ENCODE measurements at regions not wholly inside any gene's neighbourhood (a gene's known extent, or its start where the extent isn't known, plus 50 kb on each side); places are given as distances from the start of the nearest gene placed in this dataset.

DNA sequence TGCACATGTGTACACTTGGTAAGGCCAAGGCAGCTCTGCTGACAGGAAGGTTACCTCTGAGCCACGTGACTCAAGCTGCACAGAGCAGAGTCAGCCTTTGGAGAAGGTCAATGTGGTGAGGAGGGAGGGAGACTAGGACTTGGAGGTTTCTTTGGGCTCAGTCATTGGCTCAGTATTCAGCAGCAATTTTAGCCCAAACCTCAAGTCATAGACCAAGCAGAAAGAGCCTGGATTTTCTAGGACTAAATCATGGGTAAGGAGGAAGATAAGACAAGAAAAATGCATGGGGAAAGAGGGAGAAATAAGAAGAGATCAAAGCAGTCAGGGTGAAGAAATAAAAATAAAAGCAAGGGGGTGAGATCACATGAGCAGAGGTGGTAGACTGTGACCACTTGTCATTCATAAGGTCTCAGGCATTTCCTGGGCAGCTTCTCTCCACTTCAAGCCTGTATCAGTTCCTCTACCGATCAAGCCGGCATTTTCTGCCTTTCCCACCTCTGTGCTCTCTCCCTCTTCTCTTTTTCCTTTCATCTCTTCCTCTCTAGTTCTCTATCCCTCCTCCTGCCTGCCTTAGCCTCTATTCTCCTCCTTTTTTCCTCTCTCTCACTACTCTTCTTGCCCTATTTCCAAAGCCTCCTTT lies 51.7 kb upstream of the DUSP10 start:
- TF ChIP-seq CTCF (conservative IDR thresholded peaks at IDR 0.05; ENCODE audit: low read depth, low read length), result no peak
- TF ChIP-seq EZH2phosphoT487 (IDR thresholded peaks at IDR 0.05; ENCODE audit: borderline replicate concordance, low read length), result no peak
- no peak for TF ChIP-seq EZH2 (IDR thresholded peaks at IDR 0.05; ENCODE audit: low read length, unreplicated experiment)

Measured in PC-3 (cell line).